Vagina (tissue), 2 donors: ENCODE measurements at regions not wholly inside any gene's neighbourhood (a gene's known extent, or its start where the extent isn't known, plus 50 kb on each side); places are given as distances from the start of the nearest gene placed in this dataset.

Source experiments
- CTCF ChIP-seq, 3 experiments: fragments of 450-650 bp in 2 of 3; fragments of 200-600 bp in 1 of 3; sonication (generic) in 1 of 3; IDR thresholded peaks; one replicate each; pipeline ENCODE4 v1.5.1; 2017 to 2019; ENCODE audit warnings: antibody characterized with exemption in 3 of 3, mild to moderate bottlenecking in 2 of 3, moderate library complexity in 2 of 3
- POLR2A ChIP-seq, 2 donors: fragments of 450-650 bp; IDR thresholded peaks; one replicate each; pipeline ENCODE4 v1.6.1; 2017; ENCODE audit warnings: antibody characterized with exemption in 2 of 2, mild to moderate bottlenecking in 2 of 2, moderate library complexity in 2 of 2
- POLR2AphosphoS5 ChIP-seq, 2 donors: sonication (generic); formaldehyde crosslinking; IDR thresholded peaks; one replicate each; pipeline ENCODE4 v1.9.0; 2017; ENCODE audit warnings: antibody characterized with exemption in 2 of 2, mild to moderate bottlenecking in 2 of 2, low read depth in 1 of 2; ENCODE audit not compliant: insufficient read depth in 1 of 2

- no peak for TF ChIP-seq CTCF (IDR thresholded peaks at IDR 0.05)
- no peak for TF ChIP-seq POLR2AphosphoS5 (IDR thresholded peaks at IDR 0.05; ENCODE audit: insufficient read depth in 1 of 2, low read depth in 1 of 2)
- TF ChIP-seq POLR2A (IDR thresholded peaks at IDR 0.05), result no peak
Observed at GRCh38 chr2:177020524-177021119, 192.0 kb upstream of the HNRNPA3 start.
